SK-N-SH treated with all-trans-retinoic acid at 6 μM for 48 hours (cell line): ENCODE measurements at regions not wholly inside any gene's neighbourhood (a gene's known extent, or its start where the extent isn't known, plus 50 kb on each side); places are given as distances from the start of the nearest gene placed in this dataset.

Source experiments
- ATAC-seq: fragments of 200-7000 bp; cut with Tn5 transposase; 3 replicates; pipeline ENCODE4 v1.9.1; 2020; ENCODE audit warnings: mild to moderate bottlenecking, moderate library complexity
- ARNTL ChIP-seq: fragments of 450-650 bp; formaldehyde crosslinking; IDR thresholded peaks from 2 replicates; pipeline ENCODE4 v1.5.0; 2020; ENCODE audit warnings: low read depth, mild to moderate bottlenecking, moderate library complexity, borderline replicate concordance
- BACH2 ChIP-seq: fragments of 250-450 bp; sonication (Bioruptor Pico); IDR thresholded peaks from 2 replicates; pipeline ENCODE4 v1.9.0; 2021; ENCODE audit warnings: mild to moderate bottlenecking, borderline replicate concordance
- CSDC2 ChIP-seq: fragments of 250-450 bp; sonication (Bioruptor Pico); IDR thresholded peaks from 2 replicates; pipeline ENCODE4 v1.5.0; 2020; ENCODE audit warnings: mild to moderate bottlenecking, moderate library complexity
- CSRNP3 ChIP-seq: fragments of 250-450 bp; sonication (Bioruptor Pico); IDR thresholded peaks from 2 replicates; pipeline ENCODE4 v1.5.1; 2021; ENCODE audit warnings: mild to moderate bottlenecking, moderate library complexity
- ESRRG ChIP-seq: fragments of 250-450 bp; sonication (Bioruptor Pico); IDR thresholded peaks from 2 replicates; pipeline ENCODE4 v1.6.1; 2021; ENCODE audit warnings: mild to moderate bottlenecking
- GLIS3 ChIP-seq: fragments of 250-450 bp; sonication (Bioruptor Pico); IDR thresholded peaks from 2 replicates; pipeline ENCODE4 v1.5.0; 2020; ENCODE audit warnings: mild to moderate bottlenecking, moderate library complexity
- PATZ1 ChIP-seq: fragments of 250-450 bp; sonication (Bioruptor Pico); IDR thresholded peaks from 2 replicates; pipeline ENCODE4 v1.8.0; 2020; ENCODE audit warnings: mild to moderate bottlenecking, moderate library complexity, borderline replicate concordance
- POU6F1 ChIP-seq: fragments of 250-450 bp; sonication (Bioruptor Pico); IDR thresholded peaks from 2 replicates; pipeline ENCODE4 v1.8.0; 2021; ENCODE audit warnings: low read depth, mild to moderate bottlenecking, moderate library complexity, borderline replicate concordance
- PPARA ChIP-seq: fragments of 250-450 bp; sonication (Bioruptor Pico); IDR thresholded peaks from 2 replicates; pipeline ENCODE4 v1.5.0; 2020; ENCODE audit warnings: mild to moderate bottlenecking, borderline replicate concordance
- SNAI2 ChIP-seq: fragments of 250-450 bp; sonication (Bioruptor Pico); IDR thresholded peaks from 2 replicates; pipeline ENCODE4 v1.5.0; 2020; ENCODE audit warnings: mild to moderate bottlenecking, moderate library complexity
- ZFP3 ChIP-seq: fragments of 250-450 bp; sonication (Bioruptor Pico); IDR thresholded peaks from 2 replicates; pipeline ENCODE4 v1.5.0; 2020; ENCODE audit warnings: mild to moderate bottlenecking, moderate library complexity
- ZFP30 ChIP-seq: fragments of 450-650 bp; formaldehyde crosslinking; IDR thresholded peaks from 2 replicates; pipeline ENCODE4 v1.5.0; 2022; ENCODE audit warnings: mild to moderate bottlenecking, moderate library complexity
- ZNF565 ChIP-seq: fragments of 450-650 bp; formaldehyde crosslinking; conservative IDR thresholded peaks from 2 replicates; pipeline ENCODE4 v1.5.0; 2020; ENCODE audit warnings: low read depth, mild to moderate bottlenecking, moderate library complexity
- ZNF70 ChIP-seq: fragments of 450-650 bp; formaldehyde crosslinking; IDR thresholded peaks from 2 replicates; pipeline ENCODE4 v1.5.0; 2020; ENCODE audit warnings: mild to moderate bottlenecking, moderate library complexity
- ZNF8 ChIP-seq: fragments of 450-650 bp; formaldehyde crosslinking; IDR thresholded peaks from 2 replicates; pipeline ENCODE4 v1.5.0; 2020; ENCODE audit warnings: mild to moderate bottlenecking, moderate library complexity
- TF ChIP-seq, protein P1 (sequence below): fragments of 250-450 bp; sonication (Bioruptor Pico); IDR thresholded peaks from 2 replicates; pipeline ENCODE4 v1.5.1; 2020; ENCODE audit warnings: low read depth, mild to moderate bottlenecking, moderate library complexity
- TF ChIP-seq, protein P2 (sequence below): fragments of 250-450 bp; sonication (Bioruptor Pico); IDR thresholded peaks from 2 replicates; pipeline ENCODE4 v1.5.0; 2020; ENCODE audit warnings: mild to moderate bottlenecking, moderate library complexity

GRCh38 chr7:104264285-104264684, 56.5 kb upstream of the ORC5 start:
- TF ChIP-seq PPARA (CRISPR knock-in tag), result no peak
- ATAC-seq, result no peak

GRCh38 chr7:104267701-104268368, 60.0 kb upstream of the ORC5 start:
- peak; percentile 78 for ATAC-seq
- no peak for TF ChIP-seq GLIS3 (CRISPR knock-in tag)
- no peak for TF ChIP-seq ZFP3 (CRISPR knock-in tag)
- TF ChIP-seq ARNTL (CRISPR knock-in tag), result no peak
- no peak for TF ChIP-seq ZNF70 (CRISPR knock-in tag)
- no peak for TF ChIP-seq ESRRG (CRISPR knock-in tag)
- TF ChIP-seq ZNF8 (CRISPR knock-in tag), result no peak
- TF ChIP-seq, protein P1, sequence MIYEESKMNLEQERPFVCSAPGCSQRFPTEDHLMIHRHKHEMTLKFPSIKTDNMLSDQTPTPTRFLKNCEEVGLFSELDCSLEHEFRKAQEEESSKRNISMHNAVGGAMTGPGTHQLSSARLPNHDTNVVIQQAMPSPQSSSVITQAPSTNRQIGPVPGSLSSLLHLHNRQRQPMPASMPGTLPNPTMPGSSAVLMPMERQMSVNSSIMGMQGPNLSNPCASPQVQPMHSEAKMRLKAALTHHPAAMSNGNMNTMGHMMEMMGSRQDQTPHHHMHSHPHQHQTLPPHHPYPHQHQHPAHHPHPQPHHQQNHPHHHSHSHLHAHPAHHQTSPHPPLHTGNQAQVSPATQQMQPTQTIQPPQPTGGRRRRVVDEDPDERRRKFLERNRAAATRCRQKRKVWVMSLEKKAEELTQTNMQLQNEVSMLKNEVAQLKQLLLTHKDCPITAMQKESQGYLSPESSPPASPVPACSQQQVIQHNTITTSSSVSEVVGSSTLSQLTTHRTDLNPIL (CRISPR knock-in tag), result no peak
- TF ChIP-seq PPARA (CRISPR knock-in tag), result no peak
- TF ChIP-seq SNAI2 (CRISPR knock-in tag), result no peak
- TF ChIP-seq ZFP30 (CRISPR knock-in tag), result no peak
- no peak for TF ChIP-seq BACH2 (CRISPR knock-in tag)
- no peak for TF ChIP-seq CSDC2 (CRISPR knock-in tag)
- TF ChIP-seq CSRNP3, result no peak
- no peak for TF ChIP-seq PATZ1 (CRISPR knock-in tag)
- no peak for TF ChIP-seq POU6F1 (CRISPR knock-in tag)
- TF ChIP-seq ZNF565 (CRISPR knock-in tag), result no peak
- TF ChIP-seq, protein P2, sequence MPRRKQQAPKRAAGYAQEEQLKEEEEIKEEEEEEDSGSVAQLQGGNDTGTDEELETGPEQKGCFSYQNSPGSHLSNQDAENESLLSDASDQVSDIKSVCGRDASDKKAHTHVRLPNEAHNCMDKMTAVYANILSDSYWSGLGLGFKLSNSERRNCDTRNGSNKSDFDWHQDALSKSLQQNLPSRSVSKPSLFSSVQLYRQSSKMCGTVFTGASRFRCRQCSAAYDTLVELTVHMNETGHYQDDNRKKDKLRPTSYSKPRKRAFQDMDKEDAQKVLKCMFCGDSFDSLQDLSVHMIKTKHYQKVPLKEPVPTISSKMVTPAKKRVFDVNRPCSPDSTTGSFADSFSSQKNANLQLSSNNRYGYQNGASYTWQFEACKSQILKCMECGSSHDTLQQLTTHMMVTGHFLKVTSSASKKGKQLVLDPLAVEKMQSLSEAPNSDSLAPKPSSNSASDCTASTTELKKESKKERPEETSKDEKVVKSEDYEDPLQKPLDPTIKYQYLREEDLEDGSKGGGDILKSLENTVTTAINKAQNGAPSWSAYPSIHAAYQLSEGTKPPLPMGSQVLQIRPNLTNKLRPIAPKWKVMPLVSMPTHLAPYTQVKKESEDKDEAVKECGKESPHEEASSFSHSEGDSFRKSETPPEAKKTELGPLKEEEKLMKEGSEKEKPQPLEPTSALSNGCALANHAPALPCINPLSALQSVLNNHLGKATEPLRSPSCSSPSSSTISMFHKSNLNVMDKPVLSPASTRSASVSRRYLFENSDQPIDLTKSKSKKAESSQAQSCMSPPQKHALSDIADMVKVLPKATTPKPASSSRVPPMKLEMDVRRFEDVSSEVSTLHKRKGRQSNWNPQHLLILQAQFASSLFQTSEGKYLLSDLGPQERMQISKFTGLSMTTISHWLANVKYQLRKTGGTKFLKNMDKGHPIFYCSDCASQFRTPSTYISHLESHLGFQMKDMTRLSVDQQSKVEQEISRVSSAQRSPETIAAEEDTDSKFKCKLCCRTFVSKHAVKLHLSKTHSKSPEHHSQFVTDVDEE (CRISPR knock-in tag), result no peak
- TF ChIP-seq, all 23 proteins: peak for 0

DNA sequence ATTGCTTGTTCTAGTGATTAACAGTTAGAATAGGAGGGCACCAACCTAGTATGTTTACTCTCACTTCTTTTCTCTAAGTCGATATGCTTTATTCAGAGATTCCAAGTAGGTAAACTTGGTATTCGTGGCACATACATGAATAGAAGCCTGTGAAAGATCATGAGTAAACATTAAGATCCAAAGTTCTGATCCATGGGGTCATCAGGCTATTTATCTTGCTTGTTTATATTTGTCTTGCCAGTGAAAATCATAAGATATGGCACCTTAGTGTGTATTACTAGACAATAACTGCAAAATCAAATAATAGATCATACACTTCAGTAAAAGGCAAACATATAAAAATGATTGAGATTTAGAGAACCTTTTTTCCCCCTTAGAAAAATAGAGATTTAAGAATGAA, 56.5 kb upstream of the LHFPL3 start:
- ATAC-seq, result no peak
- TF ChIP-seq ZFP3 (CRISPR knock-in tag), result no peak
- no peak for TF ChIP-seq BACH2 (CRISPR knock-in tag)
- TF ChIP-seq SNAI2 (CRISPR knock-in tag), result no peak
- no peak for TF ChIP-seq GLIS3 (CRISPR knock-in tag)

GRCh38 chr7:104272767-104273384, 55.5 kb upstream of the LHFPL3 start:
- ATAC-seq, result peak; percentile 84
- TF ChIP-seq ZNF70 (CRISPR knock-in tag) (no peak), BACH2 (CRISPR knock-in tag) (no peak), GLIS3 (CRISPR knock-in tag) (no peak)
- TF ChIP-seq, protein P1 (CRISPR knock-in tag), result no peak
